ENCODE measurements at regions not wholly inside any gene's neighbourhood (a gene's known extent, or its start where the extent isn't known, plus 50 kb on each side); places are given as distances from the start of the nearest gene placed in this dataset.
A peak's percentile ranks its signal among the peaks of the same experiment; 100 is the strongest.

- DNase-seq = no peak
Observed at GRCh38 chr14:25136811-25137210, 86.9 kb upstream of the STXBP6 start.

GRCh38 chr14:25134184-25134583 lies 84.2 kb upstream of the STXBP6 start:
- DNase-seq = no peak

GRCh38 chr14:25132732-25133422 lies 82.9 kb upstream of the STXBP6 start:
- DNase-seq = peak; percentile 52 to 63

GRCh38 chr14:25132094-25132493 lies 82.1 kb upstream of the STXBP6 start:
- no peak for DNase-seq

- DNase-seq = no peak
Observed at GRCh38 chr14:25122843-25123242, 72.9 kb upstream of the STXBP6 start.

GRCh38 chr14:25122211-25122610 lies 72.3 kb upstream of the STXBP6 start:
- DNase-seq = peak; percentile 25 to 32

GRCh38 chr14:25121337-25122129 lies 71.6 kb upstream of the STXBP6 start:
- no peak for DNase-seq

- DNase-seq = no peak
Observed at GRCh38 chr14:25120261-25120660, 70.3 kb upstream of the STXBP6 start.

GRCh38 chr14:25118671-25119070 lies 68.7 kb upstream of the STXBP6 start:
- no peak for DNase-seq

GRCh38 chr14:25117342-25117741 lies 67.4 kb upstream of the STXBP6 start:
- DNase-seq = no peak

GRCh38 chr14:25116607-25117006 lies 66.7 kb upstream of the STXBP6 start:
- no peak for DNase-seq

- no peak for DNase-seq
Observed at GRCh38 chr14:25113394-25113793, 63.4 kb upstream of the STXBP6 start.

GRCh38 chr14:25111061-25111601 lies 61.2 kb upstream of the STXBP6 start:
- DNase-seq = no peak

GRCh38 chr14:25110106-25110505 lies 60.2 kb upstream of the STXBP6 start:
- no peak for DNase-seq

GRCh38 chr14:25108959-25109358 lies 59.0 kb upstream of the STXBP6 start:
- DNase-seq = no peak

GRCh38 chr14:25108291-25108690 lies 58.3 kb upstream of the STXBP6 start:
- DNase-seq = no peak

GRCh38 chr14:25103820-25104219 lies 53.9 kb upstream of the STXBP6 start:
- no peak for DNase-seq

- DNase-seq = peak; percentile 21 to 58
Observed at GRCh38 chr14:25103271-25103670, 53.3 kb upstream of the STXBP6 start.

- no peak for DNase-seq
Observed at GRCh38 chr14:25102788-25103187, 52.8 kb upstream of the STXBP6 start.

GRCh38 chr14:25101276-25101675 lies 51.3 kb upstream of the STXBP6 start:
- no peak for DNase-seq
